ENCODE measurements at regions not wholly inside any gene's neighbourhood (a gene's known extent, or its start where the extent isn't known, plus 50 kb on each side); places are given as distances from the start of the nearest gene placed in this dataset.
"Not testable (repeated sequence)": the region's sequence is repeated elsewhere in the genome, so short reads cannot be mapped to it uniquely, and the experiment has no call there.

DNA sequence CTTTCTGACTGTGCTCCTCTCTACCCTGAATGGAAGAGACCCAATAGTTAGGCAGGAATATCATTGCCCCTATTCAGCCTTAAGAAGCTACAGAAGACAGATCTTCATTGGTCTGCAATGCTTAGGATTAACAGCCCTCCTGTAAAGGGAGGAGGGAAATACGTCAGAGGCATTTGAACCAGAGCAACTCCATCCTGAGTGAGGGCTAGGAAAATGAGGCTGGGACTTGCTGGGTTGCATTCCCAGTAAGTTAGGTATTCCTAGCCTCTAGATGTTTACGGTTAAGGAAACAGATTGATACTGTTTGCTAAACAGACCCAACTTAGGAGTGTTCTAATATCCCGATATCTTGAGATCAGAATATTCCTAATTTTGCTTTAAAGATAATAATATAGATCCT, 63.5 kb downstream of the PCDH18 start:
- DNase-seq (ENCODE audit: low spot score) = no peak

DNA sequence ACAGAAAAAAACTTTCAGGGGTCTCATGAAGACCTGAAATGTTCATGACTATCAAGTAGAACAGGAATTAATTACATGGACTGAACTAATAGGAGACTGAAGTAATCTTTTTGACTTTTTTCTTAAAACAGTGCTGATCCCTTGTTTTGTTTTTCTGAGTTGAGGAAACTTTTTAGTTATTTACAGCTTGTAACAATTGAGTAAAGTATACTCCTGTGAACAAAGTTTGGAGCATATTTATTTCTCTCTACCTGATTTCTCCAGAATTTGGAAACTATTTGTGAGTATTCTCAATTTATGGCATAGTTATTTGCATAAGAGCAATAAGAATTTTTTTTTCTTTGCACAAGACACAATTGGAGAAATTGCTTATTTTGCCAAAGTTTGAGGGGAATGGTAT, 64.8 kb downstream of the PCDH18 start:
- DNase-seq (ENCODE audit: low spot score) = no peak

DNA sequence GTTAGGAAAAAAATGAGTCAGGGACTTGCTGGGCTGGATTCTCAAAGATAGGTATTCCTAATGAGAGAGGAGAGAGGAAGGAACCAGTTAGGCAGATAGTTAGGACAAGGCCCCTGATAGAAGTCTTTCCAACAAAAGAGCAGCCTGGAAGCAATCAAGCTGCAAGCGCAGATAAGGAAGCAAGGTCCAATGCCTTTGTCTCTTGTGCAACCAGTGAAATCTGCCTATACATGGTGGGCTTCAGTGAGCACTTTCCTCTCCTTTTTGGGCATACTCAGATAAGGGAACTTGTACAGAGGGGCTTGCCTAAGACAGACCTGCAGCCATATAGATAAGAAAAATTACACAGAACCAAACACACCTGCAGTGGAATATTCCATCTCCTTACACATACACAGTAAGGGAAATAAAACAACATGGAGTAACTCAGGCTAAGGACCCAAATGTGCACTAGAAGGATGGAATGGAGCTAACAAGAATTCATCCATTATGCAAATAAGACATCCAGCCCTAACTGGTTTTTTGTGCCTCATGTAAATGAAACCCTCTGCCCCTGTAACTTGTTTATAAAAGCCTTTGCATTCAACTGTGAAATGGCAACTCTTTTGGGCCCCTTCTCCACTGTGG, 68.8 kb downstream of the PCDH18 start:
- DNase-seq (ENCODE audit: low spot score) = no peak

DNA sequence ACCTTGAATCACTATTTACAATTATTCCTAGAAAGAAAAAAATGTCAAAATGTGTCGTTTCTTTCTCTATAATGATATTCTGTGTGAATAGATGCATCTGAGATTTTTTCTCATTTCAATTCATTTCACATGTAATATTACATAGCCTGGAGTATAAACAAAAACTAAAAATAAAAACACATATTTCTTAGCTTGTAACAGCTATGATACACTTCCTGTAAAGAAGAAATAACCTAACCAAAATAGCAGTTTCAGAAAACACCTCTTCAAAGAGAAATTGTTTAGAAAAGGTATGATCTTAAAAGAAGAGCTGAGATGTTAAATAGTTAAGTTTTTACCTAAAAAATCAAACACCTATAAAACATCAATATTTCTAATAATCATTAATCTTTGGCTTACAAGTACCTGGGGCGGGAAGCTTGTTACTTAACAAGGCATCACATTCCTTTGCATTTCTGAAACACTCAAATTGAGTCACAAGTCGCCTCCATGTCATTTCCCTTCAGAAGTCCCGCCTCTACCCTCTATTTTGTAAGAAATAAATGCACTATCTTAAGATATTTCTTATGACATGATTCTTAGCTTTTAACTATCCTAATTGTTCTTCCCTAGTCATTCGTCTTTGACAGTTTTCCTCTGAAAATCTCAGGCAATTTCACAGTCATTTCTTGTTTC, 76.5 kb downstream of the PCDH18 start:
- DNase-seq (ENCODE audit: low spot score) = no peak

DNA sequence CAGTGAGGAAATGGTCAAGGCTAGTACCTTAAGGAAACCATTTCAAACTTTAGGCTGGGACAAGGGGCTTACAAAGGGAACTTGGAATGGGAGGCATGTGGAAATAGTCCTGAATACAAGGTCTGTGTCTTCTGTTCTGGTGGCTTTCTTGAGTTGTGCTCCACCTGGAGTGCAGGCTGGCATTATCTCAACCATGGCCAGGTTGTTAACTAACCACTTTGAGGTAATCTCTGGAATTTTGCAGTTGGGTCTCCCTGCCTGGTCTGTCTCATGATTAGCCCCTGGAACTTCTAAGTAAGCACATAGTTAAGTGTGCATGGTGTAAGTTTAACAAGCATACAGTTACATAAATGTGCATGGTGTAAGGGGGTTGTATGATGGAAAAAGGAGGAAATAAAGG, 77.5 kb downstream of the PCDH18 start:
- DNase-seq (ENCODE audit: low spot score) = no peak

DNA sequence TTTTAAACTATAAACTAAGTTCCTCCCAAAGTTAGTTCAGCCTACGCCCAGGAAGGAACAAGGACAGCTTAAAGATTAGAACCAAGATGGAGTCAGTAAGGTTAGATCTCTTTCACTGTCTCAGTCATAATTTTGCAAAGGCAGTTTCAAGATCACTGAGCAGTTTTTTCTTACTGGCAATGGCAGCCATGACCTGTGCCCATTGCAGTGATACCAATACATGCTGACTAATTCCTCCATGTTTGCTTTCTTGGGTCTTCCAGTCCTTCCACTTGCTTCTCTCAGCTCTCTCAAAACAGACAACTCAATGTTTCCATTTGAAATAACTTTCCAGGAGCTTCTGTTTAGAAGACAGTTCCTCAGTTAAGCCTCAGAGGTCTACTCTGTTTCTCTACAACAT, 79.5 kb downstream of the PCDH18 start:
- no peak for DNase-seq (ENCODE audit: low spot score)

DNA sequence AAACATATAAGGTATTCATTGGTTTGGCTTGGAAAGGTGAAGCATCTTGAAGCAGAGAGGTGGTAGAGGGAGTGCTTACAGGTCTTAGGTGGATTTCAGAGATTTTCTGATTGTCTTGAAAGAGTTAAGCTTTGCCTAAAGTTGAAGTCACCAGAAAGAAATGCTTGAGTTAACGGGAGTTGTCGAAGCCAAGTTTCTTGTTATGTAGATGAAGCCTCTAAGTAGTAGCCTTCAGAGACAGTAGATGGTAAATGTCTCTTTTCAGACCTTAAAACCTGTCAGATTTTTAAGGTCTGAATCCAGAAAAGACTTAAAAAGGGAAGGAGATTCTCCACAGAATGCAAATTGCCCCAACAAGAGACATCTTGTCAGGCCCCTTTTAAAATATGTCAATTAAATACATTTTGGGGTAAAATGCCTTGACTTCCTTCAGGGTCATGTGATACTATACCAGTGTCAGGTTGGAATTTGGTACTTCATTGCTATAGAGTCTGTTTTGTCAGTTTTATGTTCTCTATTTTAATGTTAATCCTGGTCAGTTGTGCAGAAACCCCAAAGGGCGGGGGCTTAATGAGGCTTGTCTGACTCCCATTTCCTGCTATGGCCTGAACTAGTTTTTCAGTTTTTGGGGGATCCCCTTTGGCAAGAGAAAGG, 81.0 kb downstream of the PCDH18 start:
- DNase-seq (ENCODE audit: low spot score) = no peak

DNA sequence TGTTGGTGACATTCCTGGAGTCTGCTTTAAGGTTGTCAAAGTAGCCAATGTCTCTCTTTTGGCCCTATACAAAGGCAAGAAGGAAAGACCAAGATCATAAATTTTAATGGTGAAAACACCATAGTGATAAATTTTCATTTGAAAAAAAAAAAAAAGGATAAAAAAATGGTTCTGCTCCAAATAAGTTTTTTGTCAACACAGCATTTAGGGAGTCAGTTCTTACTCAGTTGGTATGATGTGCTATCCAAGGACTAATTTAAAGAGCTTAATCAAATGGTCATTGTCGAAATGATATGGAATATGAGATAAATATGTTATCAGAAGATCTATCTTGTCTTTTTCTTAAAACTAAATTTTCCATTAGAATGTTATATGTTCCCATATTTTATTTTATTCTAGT, 83.9 kb downstream of the PCDH18 start:
- DNase-seq (ENCODE audit: low spot score) = no peak

DNA sequence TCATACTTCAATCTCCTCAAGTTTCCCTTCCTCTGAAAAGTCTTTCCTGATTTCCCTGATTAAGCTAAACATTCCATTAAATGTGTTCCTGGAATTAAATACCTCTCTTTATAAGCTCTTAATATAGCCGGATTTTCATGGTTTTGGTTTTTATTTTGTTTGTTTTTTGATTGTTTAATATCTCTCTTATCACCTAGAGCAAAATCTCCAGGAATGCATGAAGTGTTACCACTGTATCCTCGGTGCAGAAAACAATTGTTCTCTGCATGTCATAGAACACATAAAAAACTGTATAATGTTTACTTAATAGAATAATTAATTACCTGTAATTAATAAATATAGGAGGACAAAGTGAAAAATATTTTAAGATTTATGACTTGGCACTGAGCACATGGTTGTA, 86.2 kb downstream of the PCDH18 start:
- DNase-seq (ENCODE audit: low spot score) = no peak

DNA sequence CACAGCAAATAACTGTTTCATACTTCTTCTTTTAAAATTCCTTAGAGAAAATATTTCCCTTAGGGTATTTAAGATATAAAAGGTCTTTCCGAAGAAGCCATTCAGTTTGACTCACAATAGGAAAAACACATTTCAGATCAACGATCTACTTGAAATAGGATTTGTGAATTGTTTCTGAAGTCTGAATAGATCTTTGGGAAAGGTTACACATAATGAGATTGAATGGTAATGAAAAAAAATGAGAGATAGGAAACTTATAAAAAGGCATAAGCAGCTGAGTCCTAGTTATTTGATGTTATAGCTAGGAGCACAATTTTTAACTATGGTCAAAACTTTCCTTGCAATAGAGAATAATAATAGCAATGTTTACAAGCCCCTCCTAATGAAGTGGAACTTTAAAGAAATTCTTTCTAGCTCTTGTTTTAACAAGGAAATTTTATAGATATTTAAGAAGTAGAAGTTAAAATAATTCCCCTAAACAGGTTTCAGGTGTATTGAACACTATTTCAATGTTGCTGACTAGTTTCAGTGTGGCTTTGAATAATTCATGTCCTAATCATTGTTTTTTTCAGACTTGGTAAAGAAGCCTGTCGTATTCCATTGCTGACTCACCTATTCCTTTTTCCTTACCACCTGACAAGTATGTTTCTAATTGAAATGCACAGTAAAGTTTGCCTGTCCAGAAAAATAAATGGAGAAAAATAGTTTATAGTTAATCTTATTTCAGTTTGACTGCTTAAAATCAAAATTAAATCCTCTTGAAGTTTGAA, 89.1 kb downstream of the PCDH18 start:
- DNase-seq (ENCODE audit: low spot score) = no peak

DNA sequence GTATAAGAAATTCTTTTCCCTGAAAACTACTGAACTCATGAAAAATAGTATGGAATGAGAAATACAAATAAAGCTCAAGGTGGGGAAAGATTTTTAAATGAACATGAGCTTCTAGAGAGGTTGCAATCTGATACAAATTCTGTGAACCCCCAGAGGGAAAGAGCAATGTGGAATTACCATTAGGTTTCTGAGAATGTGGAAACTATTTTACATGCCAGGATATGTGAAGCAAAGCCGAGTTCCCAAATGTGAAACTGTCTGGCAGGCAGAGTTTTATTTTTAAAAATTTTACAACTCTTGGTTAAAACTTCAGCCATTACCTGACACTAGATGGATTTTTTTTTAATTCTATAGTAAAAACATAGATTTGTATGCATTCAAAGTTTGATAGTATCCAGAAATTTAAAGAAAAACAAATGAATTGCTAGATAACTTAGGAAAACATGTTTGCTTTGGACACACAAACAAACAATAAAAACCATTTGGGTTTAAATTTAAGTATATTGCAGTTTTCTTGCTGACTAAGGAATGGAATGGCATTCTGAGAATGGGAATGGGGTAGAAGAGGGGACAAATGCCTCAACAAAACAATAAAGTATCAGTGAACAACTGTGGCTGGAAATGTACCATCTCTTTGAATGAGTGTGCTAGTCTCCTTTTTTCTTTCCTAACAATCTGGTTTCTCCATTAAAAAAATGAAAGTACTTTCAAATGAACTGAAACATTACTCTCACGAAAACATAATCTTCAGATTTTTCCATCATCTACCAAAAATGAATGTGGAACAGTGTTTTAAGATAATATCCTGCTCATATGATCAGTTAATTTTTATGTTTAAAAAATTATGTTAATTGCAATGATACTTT, 99.6 kb downstream of the PCDH18 start:
- DNase-seq (ENCODE audit: low spot score) = peak; percentile 36

DNA sequence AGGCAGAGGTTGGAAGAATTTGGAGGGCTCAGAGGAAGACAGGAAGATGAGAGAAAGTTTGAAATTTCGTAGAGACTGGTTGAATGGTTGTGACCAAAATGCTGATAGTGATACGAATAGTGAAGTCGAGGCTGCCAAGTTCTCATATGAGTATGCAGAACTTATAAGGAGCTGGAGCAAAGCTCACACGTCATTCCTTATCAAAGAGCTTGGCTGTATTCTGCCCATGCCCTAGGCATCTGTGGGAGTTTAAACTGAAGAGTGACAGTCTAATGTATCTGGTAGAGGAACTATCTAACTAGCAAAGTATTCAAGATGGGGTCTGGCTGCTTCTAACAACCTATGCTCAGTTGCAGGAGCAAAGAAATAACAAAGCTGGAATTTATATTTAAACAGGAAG, 102.1 kb downstream of the PCDH18 start:
- DNase-seq (ENCODE audit: low spot score) = no peak

DNA sequence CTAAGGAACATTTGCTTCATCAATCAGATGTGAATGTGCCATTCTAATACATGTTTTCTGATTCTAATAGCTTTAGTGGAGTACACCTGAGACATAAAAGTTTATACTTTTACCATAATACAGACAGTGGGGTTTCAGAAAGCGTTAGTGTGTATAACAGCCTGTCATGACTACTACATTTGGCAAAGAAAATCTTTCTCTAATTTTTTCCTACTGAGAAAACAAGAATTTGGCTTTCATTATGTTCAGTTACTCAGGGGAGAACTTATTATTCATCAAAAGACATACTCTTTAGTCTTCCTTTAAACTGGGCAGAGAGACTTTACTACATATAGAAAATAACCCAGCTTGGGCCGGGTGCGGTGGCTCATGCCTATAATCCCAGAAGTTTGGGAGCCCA, 104.9 kb downstream of the PCDH18 start:
- peak; percentile 9 for DNase-seq (ENCODE audit: low spot score)

DNA sequence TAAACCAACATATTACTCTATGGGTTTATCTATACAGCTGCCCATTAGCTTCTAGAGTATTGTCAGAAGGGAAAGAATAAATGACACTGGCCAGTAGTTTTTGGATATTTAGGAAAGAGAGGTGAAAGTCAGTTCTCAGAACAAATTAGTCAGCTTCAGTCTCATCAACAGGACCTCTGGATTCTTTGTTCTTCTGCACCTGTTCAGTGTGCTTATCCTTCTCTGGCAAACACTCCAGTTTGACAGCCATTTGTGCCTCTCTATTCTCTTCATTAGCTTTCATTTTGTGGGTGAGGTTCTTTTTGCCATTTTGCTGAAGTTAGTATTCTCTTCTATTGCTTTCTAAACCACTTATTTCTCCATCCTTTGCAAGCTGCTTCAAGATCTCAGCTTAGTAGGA, 107.0 kb downstream of the PCDH18 start:
- DNase-seq (ENCODE audit: low spot score) = no peak

DNA sequence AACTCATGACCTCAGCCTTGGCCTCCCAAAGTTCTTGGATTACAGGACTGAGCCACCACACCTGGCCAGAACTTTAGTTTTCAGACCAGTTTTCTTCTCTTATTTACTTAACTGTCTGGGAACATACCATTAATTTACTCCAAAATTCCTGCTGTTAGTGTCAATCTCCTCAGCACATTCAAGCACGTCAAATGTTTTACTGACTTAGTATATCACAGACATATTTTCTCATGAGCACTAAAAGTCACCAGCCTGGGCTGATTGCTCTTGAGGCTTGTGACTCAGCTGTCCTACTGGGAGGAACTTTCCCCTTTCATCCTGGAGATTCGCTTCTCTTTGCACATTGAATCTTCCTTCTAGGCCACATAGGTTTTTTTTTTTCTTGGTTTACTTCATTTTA, 109.6 kb downstream of the PCDH18 start:
- DNase-seq (ENCODE audit: low spot score) = no peak

DNA sequence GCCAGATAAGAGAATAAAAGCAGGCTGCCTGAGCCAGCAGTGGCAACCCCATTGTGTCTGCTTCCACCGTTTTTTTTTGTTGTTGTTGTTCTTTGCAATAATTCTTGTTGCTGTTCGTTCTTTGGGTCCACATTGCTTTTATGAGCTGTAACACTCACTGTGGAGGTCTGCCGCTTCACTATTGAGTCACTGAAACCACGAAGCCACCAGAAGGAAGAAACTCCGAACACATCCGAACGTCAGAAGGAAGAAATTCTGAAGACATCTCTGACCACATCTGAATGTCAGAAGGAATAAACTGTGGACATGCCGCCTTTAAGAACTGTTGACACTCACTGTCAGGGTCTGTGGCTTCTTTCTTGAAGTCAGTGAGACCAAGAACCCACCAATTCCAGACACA, 110.5 kb downstream of the PCDH18 start:
- peak; percentile 19 for DNase-seq (ENCODE audit: low spot score)

DNA sequence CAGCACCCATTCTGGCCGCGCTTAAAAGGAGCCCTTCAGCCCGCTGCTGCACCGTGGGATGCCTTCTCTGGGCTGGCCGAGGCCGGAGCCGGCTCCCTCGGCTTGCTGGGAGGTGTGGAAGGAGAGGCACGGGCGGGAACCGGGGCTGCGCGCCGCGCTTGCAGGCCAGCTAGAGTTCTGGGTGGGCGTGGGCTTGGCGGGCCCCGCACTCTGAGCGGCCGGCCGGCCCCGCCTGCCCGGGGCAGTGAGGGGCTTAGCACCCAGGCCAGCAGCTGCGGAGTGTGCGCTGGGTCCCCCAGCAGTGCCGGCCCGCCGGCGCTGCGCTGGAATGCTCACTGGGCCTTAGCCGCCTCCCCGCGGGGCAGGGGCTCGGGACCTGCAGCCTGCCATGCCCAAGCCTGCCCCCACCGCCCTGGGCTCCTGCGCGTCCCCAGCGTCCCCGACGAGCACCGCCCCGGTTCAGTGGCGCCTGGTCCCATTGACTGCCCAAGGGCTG, 111.3 kb downstream of the PCDH18 start:
- no peak for DNase-seq (ENCODE audit: low spot score)

DNA sequence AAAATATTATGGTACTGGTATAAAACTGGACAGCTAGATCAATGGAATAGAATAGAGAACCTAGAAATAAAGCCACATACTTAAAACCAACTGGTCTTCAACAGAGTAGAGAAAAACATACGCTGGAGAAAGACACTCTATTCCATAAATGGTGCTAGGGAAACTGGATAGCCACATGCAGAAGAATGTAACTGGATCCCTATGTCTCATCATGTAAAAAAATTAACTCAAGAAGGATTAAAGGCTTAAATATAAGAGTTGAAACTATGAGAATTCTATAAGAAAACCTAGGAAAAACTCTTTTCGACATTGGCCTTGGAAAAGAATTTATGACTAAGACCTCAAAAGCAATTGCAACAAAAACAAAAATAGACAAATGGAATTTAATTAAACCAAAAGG, 114.6 kb downstream of the PCDH18 start:
- no peak for DNase-seq (ENCODE audit: low spot score)

DNA sequence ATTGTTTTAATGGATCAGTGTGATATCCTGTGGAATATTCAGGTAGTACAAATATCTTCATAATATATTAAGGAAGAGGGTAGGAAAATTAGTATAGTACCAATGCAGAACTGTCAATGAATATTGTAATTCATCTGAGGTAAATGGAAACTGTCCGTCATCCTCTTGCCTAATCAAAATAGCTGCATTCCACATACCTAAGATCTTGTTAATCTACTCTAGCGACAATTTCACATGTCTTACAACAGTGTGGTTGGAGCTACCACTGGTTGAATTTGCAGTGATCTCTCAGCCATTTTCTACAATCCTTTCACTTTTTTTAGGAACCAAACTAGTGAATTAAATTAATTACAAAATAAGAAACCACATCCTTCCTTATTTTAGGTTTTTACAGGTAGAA, 117.5 kb downstream of the PCDH18 start:
- DNase-seq (ENCODE audit: low spot score) = no peak

DNA sequence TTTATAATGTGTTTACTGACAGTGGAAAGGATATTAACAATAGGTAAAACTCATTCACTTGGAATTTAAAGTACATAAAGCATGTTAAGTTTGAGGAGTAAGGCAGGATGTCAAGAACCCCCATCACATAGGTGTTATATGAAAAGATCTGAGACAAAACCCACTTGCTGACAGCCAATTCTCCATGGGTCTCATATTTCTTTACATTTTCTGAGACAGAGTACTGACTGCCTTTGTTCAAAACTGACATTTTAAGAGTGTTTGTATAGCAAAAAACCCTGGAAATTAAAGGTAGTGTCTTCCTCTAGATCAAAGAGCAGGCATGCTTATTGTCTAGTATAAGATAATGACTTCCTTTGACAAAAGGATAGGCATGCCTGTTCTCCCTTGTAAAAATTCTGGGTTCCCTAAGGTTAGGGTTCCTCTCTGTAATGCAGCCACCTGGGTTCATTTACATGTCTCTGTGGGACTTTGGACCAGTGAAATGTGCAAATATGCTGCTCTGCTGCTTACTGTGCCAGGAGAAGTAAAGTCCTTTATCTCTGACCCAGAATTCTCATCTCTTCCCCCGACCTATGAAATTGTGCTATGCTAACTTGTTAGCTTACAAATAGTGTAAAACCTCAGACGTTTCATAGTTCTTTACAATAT, 123.6 kb downstream of the PCDH18 start:
- DNase-seq (ENCODE audit: low spot score) = no peak

DNA sequence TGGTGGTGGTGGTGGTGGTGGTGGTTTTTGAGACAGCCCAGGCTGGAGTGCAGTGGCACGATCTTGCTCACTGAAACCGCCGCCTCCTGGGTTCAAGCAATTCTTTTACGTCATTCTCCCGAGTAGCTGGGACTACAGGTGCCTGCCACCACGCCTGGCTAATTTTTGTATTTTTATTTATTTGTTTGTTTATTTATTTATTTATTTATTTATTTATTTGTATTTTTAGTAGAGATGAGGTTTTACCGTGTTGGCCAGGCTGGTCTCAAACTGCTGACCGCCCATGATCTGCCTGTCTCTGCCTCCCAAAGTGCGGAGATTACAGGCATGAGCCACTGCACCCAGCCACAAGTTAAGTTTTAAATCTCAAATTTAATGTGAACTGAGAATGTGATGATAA, 126.5 kb downstream of the PCDH18 start:
- not testable (repeated sequence) for DNase-seq (ENCODE audit: low spot score)

All from AG20443 (cell line).